GM18508 (cell line): ENCODE measurements at regions not wholly inside any gene's neighbourhood (a gene's known extent, or its start where the extent isn't known, plus 50 kb on each side); places are given as distances from the start of the nearest gene placed in this dataset.

Experiments
- ATAC-seq: cut with Tn5 transposase; IDR thresholded peaks from one replicate; pipeline ENCODE4 v1.9.1; 2021; ENCODE audit warnings: moderate number of reproducible peaks; ENCODE audit not compliant: insufficient read depth, unreplicated experiment

DNA sequence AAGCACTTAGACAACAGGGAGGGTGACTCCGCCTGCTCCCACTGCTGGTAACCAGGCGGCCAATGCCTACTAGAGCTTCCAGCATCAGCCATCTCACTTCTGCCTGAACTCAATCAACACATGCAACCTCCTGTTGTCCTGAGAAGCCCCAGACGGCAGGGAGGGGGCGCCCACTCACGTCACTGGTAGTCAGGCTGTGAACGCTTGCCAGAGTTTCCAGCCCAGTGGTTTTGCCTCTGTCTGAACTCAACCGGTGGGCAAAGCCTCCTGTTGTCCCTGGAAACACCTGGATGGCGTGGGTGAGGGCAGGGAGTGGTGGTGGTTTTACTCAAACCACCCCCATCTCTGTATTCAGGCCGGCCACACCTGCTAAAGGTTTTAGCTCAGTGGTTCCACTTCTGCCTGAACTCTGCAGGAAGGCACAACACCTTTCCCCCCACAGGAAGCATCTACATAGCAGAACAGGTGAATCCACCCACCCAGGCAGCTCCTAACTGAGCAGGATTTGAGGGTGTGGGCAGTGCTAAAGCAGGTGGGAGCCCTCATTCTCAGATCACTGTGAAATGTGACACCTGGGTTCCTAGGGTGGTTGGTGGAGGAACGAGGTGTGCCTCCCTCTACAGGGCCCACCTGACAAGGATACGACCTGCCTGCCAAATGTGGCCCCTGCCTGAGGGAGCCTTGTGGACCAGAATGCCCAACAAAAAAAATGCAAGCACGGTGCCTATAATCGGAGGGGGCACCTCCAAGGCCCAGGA, 563.0 kb upstream of the SEMA3D start:
- no peak for ATAC-seq

- ATAC-seq = no peak
These were observed 562.0 kb upstream of the SEMA3D start for GRCh38 chr7:85748861-85749260.

- ATAC-seq = no peak
These were observed 550.6 kb upstream of the SEMA3D start for GRCh38 chr7:85737426-85737825.

DNA sequence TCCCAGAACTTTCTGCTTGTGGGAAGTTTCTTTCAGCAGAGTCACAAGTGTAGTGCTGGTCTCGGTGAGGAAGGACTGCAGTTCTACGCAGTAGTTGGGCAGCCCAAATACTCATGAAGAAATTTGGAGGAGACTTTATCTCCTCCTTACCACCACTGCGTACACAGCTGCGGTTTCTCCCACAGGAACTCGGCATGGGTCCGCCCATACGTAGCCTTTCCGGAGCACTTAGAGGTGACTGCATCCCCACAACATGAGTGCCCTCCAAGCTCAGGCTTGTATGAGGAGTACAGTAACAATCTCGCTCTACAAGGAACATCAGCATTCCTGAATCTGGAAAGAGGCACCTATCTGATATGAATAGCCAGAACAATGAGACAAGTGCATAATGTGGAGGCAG, 549.2 kb upstream of the SEMA3D start:
- no peak for ATAC-seq

GRCh38 chr7:85734823-85735222, 548.0 kb upstream of the SEMA3D start:
- ATAC-seq = no peak

DNA sequence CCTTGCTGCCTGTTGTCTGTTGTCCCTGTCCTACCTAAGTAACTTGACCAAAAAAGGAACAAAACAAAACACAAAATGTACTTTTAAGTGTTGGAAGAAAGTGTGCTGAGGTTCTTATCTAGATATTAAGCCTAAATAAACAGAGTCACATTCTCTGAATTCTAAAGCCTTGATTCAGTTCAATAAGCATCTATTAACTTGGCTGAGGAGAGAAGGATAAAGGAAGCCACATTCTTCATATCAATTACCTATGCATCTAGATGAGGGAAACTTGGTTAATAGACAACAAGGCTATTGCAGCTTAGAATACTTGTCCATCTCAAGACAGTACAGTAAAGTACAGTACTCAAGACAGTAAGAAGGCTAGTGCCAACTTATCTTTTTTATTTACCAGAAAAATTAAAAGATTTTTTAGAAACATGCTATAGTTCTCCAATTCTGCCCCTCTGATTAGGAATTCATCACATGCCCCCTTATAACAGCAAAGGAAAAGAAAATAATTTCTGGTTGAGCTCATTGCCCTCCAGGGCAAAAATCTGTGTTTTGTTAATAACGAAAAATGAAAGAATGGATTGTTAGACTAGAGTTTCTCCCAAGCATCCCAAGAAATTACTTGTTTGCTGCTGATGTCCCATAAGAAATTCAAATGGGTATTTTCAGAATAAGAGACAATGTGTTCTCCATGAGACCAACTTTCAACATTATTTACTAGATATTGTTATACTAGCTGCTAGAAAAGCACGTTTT, 546.5 kb upstream of the SEMA3D start:
- ATAC-seq = no peak

DNA sequence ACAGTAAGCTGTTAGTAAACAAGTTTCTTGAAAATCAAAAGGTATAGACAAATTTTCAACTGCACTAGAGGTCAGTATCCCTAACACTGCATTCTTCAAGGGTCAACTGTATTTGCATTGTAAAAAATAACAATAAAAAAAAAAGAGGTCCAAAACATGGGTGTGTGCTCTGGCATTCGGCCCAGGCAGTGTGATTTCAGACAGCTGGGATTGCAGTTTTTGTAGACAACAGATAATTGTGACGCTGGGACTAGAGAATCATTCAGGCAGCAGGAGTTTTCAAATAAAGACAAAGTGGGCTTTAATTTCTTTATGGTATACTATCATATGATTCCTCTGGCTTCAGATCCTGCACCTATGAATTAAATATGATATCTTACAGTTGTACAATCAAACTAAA, 543.2 kb upstream of the SEMA3D start:
- ATAC-seq = no peak

DNA sequence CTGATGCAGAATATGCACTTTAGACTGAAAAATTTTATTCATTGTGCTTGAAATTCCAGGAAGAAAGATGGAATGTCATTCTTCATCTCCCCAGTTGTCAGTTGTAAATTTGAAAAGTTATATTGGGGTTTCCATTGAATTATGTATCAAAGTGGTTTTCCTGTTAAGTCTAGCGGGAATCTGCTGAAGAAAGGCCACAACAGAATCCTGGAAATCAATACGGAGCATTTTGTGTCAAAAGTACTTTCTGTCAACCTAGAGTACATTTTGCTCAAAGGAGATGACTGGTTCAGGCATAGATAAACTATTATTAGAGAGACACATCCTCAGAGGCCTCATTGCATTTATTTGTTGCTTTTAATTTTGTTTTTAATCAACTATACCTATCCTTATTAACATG, 538.2 kb upstream of the SEMA3D start:
- ATAC-seq = no peak

GRCh38 chr7:85719981-85720953, 533.4 kb upstream of the SEMA3D start:
- no peak for ATAC-seq

DNA sequence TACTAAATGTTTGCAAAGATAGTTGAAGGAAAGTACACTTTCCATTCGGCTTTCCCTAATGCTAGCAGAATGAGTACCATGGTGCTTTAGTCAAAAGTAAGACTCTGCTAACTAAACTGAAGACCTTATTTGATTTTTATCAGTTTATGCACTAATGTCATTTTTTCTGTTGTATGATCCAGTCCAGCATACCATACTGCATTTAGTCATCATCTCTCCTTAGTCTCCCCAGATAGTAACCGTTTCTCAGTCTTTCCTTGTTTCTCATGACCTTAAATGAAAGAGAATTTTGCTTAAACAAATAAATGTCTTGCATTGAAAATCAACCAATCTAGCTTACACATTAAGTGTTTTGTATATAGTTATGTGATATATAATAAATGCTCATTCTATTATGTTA, 529.5 kb upstream of the SEMA3D start:
- no peak for ATAC-seq

DNA sequence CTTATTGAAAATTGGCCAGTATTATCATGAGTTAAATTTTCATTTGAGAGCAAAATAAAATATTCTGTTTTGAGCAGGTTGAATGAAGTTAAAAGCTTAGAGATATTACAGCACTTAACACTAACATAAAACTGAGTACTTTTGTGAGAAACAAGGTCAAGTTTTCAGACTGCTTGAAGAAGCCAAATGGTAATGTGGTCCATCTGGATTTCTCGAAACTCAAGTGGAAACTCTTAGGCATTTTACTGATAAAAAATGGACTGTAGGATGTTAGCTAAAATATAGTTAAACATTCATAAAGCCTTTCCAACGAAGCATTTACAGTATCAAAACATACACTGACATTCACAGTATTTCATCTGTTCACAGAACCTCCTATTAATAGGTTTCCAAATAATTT, 528.1 kb upstream of the SEMA3D start:
- ATAC-seq = no peak

- peak; percentile 71 for ATAC-seq
These were observed 527.3 kb upstream of the SEMA3D start for GRCh38 chr7:85714043-85714578.

DNA sequence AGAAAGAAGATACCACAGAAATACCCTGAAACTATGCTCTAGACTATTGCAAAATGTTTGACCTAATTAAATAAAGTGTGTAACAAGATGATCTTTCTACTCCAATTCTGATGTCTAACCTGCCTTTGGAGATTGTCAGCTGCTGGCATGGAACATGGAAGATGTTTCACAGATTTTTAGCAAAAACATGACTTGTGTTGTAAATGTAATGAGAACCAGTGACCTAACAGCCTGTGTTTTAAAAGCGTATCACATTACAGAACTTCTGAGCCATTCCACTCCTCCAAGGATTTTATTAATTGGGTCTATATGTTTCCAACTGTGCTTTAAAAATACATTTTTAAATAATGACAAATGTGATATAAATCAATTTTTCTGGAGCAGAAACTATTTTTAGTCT, 526.3 kb upstream of the SEMA3D start:
- ATAC-seq = no peak

DNA sequence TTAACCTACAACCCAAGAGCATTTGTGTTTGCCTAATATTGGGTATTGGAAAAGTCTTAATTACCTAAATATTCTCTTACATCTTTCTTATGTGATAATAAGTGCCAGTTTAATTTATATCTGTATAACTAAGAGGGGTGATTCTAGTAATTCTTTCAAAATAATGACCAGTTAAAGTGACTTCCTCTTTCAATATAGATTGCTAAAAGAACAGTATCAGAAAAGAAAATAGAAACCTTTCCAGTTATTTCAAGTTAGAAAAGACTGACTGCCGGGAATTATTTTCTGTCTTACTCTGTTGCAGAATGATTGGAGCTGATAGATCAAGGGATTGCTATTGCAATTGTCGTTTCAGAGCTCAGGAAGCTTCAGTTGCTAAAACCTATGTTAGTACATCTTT, 525.0 kb upstream of the SEMA3D start:
- ATAC-seq = no peak

- no peak for ATAC-seq
These were observed 524.1 kb upstream of the SEMA3D start for GRCh38 chr7:85710960-85711359.

GRCh38 chr7:85708221-85708620, 521.4 kb upstream of the SEMA3D start:
- ATAC-seq = no peak

DNA sequence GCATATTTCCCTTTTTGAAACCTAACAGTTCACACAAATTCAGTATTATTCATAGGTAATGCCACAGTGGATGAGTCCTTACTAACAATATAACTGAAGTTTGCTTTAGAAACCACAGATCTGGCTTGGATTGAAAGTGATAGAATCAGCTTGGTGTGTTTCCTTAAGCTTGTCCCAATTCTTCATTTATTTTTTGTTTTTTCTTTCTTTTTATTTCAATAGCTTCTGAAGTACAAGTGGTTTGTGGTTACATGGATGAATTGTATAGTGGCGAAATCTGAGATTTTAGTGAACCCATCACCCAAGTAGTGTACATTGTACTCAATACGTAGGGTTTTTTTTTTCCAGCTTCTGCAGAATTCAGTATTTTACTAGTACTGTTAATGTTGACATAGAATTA, 518.2 kb upstream of the SEMA3D start:
- ATAC-seq = no peak

DNA sequence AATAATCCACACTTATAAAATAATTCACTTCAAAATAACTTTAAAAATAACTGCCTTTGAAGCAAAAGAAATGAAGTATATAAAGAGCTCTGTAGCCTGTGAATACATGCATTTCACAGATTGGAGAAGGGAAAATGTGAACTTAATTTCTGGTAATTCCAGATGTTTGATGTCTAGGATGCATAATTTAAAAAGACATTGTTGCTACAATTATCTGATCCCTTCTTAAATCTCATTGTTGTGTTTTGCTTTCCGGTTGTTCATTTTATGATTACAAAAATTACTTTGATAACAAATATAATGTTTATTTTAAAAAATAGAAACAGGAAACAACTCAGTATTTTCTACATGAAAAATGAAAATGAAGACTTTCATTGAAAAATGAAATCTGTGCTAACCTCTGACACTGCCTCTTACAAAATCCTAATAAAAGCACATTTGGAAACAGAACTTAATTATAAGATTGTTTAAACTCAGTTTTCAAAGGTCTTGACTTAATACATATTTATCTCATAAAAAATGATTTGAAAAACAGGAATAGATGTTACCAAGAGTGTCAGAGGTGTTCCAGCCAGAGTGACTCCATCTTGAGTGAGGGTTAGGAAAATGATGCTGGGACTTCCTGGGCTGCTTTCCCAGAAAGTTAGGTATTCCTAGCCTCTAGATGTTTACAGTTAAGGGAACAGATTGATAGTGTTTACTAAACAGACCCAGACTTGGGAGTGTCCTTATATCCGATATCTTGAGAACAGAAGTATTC, 516.6 kb upstream of the SEMA3D start:
- no peak for ATAC-seq

DNA sequence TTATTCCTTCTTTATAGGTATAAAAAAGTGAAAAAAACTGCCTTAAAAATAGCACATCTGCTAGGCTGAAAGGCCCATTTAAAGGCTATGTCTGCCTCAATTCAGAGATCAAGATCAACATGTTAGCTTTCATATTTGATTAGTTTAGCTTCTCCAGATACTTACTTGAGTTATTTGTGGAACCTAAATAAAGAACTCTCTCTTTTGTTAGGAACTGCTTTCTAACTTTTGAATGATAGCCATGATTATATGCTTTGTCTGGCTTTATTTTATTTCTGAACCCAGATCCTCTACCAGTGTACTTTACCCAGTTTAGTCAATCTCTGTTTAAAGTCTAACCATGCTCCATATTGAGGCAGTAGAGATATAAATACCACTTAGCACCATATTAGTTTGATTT, 515.5 kb upstream of the SEMA3D start:
- ATAC-seq = no peak

DNA sequence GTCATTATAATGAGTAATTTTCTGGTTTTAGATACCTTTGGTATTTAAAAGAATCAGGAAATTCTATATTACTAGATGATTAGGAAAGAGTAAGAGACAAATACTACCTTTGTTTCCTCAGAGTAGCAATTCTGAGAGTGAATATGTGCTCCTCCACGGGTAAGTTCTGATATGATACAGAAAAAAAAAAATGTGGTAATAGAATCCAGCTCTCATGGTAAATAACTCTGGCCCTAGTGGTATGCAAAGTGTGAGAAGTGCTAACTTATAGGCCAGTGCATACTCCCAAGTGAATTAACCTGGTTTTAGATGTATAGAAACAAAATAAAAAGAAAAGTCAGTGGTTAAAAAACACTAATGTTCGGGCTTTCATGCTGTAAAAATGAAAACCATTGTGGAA, 512.6 kb upstream of the SEMA3D start:
- ATAC-seq = no peak
